Stimulated activated CD4-positive, alpha-beta T cell treated with anti-CD3 and anti-CD28 coated beads, Interleukin-15, amount 100 ng/mL, for 1 hour (primary cell): ENCODE measurements at regions not wholly inside any gene's neighbourhood (a gene's known extent, or its start where the extent isn't known, plus 50 kb on each side); places are given as distances from the start of the nearest gene placed in this dataset.

Experiments
- DNase-seq, 2 donors: peaks; one replicate each; pipeline ENCODE4 v3.0.0-alpha.2; 2020; ENCODE audit warnings: low read depth in 1 of 2, low spot score in 1 of 2

DNA sequence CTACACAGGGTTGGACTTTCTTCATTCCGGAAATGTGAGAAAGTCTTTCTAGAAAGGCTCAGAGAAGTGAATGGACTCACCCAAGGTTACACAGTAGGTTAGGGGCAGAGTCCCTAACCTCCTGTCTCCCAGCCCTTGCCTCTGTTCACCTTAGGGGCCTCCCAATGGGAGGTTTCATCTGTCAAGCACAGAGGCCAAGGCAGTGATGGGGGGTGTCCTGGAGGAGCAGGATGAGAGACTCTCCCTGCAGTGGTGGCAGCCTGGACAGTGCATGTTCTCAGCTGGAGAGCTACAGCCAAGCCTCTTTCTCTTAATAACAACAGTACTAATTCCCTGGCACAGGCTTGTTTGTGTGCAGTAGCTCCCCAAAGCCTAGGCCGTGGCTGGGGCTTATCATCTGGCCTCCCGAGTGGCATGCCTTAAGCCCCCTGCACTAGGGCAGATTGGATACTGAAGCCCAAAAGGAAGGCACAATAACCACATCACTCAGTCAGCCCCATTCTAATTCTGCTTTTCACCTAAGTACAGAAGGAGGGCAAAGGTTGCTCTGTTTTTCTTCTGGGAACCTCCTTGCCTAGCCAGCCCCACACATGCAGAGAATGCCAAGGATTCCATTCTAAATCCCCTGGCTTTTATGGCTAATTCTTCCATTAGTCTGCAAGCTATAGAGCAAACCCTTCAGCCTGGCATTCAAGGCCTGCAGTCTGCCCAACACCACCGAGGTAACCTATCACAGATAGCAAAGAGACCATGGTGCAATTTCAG is 50.2 kb upstream of the XPA start:
- DNase-seq, result no peak

DNA sequence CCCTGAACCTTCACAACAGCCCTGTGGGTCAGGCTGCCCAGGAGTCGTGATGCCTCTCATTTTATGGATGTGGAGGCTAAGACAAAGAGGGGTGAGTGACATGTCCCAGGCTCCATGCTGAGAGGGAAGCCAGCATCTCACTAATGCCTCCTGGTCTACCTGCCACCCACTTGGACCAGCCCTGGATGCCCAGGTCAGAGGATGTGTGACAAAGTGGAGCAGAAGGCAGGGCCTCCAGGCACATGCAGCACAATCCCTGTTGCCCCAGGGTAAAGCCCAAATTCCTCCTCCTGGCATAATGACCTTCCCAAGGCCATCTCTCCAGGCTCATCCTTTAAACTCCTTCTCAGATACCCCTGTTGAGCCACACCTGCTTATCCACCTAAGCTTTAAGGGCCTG is 51.4 kb upstream of the XPA start:
- no peak for DNase-seq

DNA sequence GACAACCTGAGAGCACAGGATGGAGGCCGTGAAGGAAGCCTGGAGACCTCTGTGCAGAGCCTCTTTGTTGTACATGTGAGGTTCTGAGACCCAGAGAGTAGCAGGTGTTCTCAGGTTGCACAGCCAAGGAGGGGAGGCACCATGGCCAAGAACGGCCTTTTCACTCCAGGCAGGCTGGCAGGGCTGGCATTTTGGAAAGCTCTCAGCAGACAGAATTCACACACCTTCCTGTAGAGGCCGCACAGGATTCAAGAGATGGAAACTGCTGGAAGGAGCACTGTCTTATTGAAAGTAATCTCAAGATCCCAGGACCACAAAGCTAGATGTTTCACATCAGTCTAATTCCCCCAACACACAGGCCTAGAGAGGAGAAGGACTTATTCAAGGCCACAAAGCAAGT is 52.8 kb upstream of the XPA start:
- DNase-seq, result no peak

DNA sequence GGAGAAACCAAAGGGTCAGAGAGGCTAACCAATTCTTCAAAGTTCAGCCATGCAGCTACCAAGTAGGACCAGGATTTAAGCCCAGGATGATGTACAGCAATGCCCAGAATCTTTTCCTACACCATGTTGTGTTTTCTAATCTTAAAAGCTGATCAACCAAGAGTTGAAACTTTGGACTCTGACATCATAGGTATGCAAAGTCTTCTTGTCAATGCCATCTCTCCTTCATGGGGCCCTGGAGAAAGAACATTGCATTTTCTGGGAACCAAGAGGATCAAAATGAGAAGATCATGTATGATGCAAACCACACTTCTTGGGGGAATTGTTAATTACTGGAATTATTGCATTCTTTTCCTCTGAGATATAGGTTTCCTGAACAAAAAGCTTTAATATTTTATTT is 54.4 kb upstream of the XPA start:
- DNase-seq, result no peak

DNA sequence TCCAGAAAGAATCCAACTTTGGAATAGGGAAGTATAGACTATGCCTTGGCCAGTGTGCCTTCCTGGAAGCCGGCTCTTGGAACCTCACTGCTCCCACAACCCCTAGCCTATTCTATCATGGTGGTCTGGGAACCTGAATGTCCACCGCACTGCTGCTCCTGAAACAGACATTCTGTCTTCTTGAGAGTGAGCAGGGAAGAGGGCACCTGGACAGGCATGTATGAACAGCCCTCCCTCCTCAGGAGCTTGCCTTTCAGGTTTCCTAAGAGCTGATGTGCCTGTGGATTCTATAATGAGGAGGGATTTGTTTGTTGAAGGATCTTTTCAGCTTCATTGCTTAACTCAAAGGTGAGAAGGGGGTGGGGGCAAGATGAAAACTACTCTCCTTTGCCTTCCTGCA is 55.1 kb upstream of the XPA start:
- DNase-seq, result no peak

DNA sequence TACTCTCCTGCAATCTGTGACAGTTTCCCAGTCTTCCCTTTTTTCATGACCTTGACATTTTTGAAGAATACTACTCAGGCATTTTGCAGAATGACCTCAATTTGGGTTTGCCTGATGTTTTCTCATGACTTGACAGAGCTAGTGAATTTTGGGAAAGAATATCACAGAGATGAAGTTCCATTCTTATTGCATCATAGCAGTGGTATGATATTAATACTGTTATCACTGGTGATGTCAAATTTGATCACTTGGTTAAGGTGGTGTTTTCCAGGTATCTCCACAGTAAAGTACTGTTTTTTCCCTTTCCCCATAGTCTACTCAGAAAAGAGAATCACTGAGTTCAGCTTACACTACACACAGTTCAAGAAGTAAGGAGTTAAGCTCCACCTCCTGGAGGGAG is 56.2 kb upstream of the XPA start:
- DNase-seq, result no peak

DNA sequence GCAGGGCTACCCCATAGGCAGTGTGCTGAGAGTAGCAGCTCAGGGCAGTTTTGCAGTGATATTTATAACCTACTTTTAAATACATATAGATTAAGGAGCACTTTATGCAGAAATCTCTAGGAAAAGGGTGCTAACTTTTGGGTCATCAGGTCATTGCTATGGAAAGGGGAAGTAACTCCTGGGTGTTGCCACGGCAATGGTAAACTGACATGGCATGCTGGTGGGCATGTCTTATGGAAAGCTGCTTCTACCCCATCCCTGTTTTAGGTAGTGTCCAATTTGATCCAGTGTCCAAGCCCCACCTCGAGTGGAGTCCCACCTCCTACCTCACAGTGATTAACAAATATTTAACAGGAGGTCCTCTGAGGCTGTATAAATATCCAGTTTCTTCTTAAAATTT is 56.8 kb upstream of the XPA start:
- no peak for DNase-seq

DNA sequence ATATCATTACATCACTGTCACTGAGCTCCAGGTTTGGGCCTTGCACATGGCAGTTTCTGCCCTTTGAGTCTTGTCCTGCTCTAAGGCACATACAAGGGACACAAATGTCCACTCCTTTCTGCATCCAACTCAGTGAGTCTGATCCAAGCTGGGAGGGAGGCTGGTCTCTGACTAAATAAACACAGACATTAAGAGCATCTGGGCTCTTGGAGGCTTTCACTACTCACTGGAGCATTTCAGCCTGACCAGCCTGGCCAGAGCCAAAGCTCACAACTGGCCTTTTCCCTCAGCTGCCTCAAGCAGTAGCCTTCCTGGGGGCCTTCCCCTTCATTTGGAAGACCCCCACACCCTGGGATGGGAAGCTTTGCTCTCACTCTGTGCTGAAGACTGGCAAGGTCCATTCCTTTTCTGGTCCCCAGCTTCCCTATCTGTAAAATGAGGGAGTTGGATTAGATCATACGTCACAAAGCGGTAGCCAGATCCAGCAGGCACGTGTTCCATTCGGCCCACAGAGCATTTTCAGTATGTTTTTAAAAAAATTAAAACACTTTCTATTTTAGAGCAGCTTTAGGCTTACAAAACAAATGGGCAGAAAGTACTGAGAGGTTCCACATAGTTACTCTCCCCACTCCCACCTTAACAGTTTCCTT is 58.6 kb upstream of the XPA start:
- DNase-seq, result no peak

DNA sequence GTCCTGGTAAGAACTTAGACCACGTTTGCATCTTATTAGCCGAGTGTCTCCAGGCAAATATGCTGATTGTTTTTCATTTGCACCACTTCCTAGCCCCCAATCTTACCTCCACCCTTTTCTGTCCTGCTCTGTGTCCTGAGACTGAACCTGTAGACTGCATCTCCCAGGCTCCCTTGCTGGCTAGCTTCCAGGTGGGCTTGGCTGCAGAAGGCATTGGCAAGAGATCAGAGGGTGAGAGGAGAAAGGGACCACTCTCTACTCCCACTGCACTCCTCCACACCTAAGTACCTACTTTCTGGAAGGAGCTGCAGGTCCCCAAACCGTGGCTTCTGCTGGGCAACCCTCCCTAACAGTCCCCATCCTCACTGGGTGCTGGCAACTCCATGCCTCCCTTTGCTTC is 59.9 kb upstream of the XPA start:
- no peak for DNase-seq

DNA sequence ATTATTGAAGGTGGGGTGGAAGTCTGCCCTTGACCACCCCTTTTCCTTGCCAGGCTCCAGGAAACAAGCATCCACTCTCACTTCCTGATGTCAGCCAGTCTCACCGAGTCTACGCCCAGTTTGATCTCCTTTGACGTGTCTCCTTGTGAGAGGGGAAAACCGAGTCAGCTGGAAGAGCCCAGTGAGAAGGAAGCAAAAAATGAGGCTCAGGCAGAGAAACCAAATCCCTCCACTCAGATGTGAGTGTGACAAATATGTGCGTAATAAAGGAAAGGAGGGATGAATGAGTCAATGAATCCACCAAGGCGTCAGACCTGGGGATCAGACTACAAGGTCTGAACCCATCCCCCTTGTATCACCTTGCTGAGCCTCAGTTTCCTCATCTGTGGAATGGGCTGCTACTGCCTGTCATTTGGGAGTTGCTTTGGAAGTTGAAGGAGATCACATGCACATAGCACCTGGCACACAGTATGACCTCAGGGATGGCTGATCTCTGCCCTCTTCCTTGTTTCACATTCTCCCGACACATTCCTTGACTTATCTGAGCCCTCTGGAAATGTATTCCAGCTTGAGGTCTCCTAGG is 61.3 kb upstream of the XPA start:
- no peak for DNase-seq

DNA sequence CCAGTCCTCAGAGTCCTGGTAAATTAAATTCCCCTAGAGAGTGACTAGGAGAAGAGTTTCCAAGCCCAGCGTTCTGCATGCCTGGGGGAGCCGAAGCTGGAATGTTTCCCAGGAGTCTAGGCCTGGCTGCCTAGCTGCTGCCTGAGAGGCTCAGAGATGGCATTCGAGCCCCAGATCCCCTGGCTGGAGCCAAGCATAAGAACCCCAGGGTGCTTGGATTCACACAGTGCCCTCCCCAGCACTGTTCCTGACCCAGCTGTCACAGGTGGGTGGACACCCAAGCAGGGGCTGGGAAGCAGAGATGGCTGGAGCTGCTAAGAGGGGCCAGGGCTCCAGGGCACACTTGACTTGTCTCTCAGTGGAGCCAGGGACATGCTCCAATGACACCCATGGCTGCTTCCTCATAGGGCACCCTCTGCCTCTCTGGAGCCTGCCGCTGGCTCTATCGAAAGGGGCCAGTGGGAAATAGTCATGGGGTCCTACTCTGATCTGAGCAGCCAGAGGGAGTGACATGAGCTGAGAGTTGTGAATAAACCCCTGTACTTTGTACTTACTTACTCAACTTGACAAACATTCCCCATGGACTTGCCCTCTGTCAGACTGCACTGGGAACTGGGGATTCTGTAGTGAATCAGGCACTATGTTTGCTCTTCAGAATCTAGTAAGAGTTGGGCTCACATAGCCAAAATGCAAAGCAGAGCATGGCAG is 62.6 kb upstream of the XPA start:
- DNase-seq, result no peak

DNA sequence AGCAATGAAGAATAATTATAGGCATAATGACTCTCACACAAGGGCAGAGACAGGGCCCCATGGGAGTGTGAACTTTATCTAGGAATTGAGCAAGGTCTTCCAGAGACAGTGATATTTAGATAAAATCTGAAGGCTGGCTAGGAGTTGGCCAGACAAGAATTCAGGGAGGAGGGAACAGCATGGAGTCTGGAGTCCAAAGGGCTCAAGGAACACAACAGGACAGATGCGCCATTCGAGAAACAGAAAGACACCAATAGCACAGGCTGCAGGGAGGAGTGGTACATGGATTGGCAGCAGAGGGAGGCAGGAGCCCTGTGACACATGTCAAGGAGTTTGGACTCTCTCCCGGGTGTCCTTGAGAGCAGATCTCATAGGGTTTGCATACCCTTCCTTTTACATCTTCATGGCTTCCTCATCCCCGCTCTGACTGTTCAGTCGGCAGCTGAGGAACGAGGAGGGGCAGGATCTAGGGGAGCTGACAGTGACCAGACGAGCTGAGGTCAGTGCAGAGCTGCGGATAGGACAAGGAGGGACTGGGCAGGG is 64.0 kb upstream of the XPA start:
- no peak for DNase-seq

DNA sequence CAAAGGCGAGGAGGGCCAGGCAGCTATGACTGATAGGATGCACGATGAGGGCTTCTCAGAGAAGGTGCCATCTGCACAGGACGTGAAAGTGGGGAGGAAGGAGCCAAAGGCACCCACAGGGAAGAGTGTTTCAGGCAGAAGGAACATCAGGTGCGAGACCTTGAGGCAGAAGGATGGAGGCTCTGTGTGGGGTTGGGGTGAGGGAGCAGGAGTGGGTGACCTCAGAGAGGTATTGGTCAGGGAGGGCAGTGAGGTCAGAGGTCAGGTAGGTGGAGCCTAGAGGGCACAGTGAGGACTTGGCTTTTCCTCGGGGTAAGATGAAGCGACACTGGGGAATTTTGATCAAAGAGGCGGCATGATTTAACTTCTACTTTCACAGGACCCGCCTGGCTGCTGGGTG is 64.7 kb upstream of the XPA start:
- DNase-seq, result no peak

DNA sequence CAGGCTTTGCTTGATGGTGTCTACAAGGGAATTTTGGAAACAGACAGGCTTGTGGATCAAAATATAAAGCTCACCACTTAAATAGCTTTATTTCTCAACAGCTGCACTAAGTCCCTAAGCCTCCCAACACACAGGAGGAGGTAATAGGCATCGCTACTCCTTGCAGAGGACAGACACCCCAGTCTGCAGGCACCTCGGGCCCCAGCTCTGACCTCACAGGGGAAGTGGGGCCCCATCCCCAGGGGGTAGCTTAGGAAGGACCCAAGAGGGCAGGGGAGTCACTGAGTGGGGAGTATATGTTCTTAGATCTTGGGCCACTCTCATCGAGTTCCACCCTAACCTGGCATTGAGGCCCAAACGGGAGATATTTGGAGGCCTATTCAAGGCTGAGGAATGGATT is 66.7 kb upstream of the XPA start:
- DNase-seq, result no peak

DNA sequence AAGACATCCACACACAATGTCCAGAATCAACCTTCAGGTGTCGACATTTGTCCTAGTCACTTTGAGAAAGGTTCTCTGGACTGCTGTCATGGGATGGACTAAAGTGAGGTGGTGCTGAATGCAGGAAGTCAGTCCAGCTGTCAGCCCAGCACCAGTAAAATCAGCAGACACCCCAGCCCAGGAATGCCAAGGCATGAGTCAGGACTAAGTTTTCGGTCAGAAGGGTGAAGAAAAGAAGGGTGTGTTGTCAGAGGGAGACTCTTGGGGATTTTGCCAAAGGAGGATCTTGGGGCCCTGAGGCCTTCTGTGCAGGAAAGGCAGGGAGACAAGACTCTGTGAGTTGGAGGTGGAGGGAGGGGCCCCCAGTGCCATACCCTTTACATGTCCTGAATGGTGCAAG is 69.0 kb upstream of the XPA start:
- DNase-seq, result no peak

DNA sequence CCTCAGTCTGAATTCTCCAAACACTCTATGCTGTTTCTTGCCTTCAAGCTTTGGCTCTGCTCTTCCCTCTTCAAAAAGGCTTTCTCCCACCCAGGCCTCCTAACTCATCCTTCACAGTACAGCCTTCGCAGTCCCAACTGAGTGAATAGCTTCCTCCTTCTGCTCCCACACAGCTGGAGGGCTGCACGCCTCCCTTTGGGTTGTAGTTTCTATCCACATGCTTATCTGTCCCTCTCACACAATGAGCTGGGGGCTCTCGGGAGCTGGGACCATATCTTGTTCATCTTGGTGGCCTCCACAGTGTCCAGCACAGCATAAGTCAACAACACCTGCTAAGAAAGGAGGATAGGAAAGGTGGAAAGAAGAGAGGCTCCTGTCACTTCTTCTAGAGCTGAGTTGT is 69.5 kb upstream of the XPA start:
- no peak for DNase-seq

DNA sequence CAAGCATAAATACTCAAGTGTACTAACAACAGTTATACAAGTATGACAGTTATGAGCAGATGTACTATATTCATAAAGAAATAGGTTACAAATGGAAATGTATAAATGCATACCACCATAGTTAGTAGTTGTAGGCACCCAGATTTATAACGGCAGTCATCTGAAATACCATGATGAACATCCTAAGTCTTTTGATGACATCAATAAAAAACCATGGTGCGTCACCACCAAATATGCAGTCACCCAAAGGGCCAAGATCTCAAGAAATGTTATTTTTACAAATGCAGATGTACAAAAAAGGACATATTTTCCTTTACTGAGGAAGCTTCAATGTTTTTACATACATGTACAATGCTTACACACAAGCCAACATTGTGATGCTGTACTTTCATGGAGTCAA is 70.8 kb upstream of the XPA start:
- DNase-seq, result no peak

DNA sequence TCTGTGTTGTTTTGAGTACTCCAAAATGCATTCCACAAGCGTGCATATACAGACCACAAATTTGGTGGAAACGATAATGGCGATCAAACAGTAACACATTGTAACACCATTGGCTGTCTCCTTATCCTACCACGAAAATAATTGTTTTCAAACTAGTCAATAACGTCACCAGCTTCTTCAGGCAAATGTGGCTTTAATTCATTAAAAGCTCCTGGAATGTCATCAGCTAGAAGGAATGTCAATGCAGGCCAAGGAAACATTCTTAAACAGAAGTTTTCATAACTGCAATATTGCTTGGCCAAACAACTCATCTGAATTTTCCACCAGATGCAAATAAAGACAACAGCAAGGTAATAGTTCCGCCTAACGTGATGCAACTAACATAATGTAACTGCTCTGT is 71.6 kb upstream of the XPA start:
- DNase-seq, result no peak

DNA sequence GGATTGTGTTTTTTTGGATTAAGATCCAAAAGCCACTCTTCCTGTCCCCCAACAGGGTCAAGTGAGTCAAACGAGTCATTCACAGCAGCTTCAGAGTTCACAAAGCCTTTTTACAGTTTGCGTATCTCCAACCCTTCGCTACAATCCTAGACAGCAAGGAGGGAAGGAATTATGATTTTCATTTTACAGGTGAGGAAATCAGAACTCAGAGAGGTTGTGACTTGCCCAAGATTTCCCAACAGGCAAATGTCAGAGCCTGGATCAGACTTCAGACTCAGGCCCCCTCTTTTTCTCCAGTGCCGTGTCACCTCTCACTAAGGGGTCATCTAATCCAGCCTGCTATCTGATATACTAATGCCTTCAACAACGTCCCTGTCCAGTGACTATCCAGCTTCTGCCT is 72.1 kb upstream of the XPA start:
- no peak for DNase-seq

DNA sequence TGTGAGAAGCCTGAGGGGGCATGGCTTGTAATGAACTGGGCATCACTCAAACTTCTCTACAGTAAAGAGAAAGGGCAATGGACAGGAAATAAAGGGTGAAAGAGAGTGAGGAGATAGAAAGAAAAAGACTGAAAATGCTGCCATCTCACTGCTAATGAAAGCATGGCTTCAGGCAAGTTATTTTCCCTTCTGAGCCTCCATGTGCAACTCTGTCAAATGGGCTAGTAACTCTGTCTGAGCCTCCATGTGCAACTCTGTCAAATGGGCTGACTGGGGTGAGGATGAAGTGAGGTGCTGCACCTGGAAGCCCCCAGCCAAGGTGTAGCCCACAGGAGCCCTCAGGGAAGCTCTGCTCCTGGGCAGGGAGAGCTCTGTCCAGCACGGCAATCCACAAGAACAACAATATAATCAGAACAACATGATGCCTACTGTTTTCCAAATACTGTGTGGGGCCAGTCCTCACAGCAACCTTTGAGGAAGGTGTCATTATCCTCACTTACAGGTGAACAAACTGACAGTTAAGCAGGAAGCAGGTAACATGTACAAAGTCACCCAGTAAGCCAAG is 73.8 kb upstream of the XPA start:
- DNase-seq, result no peak

DNA sequence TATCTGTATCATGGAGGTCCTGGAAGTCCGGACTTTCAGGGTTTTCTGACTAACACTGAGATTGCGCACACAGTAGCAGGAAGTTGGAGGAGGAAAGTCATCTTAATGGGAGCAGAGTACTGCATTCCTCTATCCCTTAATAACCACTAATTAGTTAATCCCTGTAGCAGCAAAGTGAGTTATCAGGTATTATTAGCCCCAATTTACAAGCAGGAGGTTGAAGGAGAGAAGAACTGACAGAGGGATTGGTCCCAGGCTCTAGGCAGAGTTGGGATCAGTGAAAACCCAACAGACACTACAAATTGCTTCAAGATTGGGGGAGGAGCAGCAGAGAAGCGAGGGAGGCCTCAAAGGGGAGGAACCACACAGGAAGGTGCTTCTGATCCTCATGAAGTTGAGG is 74.5 kb upstream of the XPA start:
- no peak for DNase-seq

DNA sequence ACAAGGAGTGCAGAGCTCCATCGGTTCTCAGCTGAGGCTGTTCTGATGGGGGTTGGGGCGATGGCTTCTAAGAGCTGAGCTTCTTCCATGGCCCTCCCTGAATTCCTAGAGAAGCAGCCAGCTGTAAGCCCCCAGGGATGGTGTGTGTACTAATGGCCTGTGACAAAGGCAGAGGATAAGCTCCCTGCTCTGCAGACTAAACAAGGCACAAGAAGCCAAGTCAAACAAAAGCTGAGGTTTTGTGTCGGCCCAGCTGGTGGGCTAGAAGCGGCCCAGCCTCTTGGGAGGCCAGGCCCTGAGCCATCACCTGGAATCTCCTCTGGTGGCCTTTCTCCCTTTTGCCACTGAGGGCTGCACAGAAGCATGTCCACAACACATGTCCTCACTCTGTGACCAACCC is 75.0 kb upstream of the XPA start:
- DNase-seq, result no peak
